ENCODE measurements at regions not wholly inside any gene's neighbourhood (a gene's known extent, or its start where the extent isn't known, plus 50 kb on each side); places are given as distances from the start of the nearest gene placed in this dataset.

- no peak for TF ChIP-seq SUZ12 (IDR thresholded peaks at IDR 0.05; ENCODE audit: extremely low read depth, insufficient read depth, insufficient read length)
- TF ChIP-seq ZNF274 (IDR thresholded peaks at IDR 0.05; ENCODE audit: low read depth, low read length): no peak
These were observed 849.7 kb downstream of the TBL1XR1 start for GRCh38 chr3:176347424-176348146.
